ENCODE measurements at regions not wholly inside any gene's neighbourhood (a gene's known extent, or its start where the extent isn't known, plus 50 kb on each side); places are given as distances from the start of the nearest gene placed in this dataset.
"Not testable (repeated sequence)": the region's sequence is repeated elsewhere in the genome, so short reads cannot be mapped to it uniquely, and the experiment has no call there.

DNA sequence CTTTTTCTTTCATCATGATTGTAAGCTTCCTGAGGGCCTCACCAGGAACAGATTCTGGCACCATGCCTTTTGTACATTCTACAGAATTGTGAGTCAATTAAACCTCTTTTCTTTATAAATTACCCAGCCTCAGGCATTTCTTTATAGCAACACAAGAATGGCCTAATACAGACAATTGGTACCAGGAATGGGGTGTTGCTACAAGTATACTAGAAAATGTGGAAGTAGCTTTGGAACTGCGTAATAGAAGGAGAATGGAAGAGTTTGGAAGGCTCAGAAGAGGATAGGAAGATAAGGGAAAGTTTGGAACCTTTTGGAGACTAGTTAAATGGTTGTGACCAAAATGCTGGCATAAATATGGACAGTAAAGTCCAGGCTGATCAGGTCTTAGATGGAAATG lies 108.9 kb upstream of the PLSCR4 start:
- Histone ChIP-seq H3K4me2 (ENCODE audit: low read depth, low read length, poor library complexity, severe bottlenecking) (no peak overlapping the region), H3K79me2 (ENCODE audit: insufficient read depth, low read length) (no peaks in the 10 kb centered on the region), H3K4me3 (ENCODE audit: low read length, poor library complexity, severe bottlenecking) (no peak overlapping the region), H3K9me2 (replicated peaks; ENCODE audit: low read depth, low read length) (no peaks in the 10 kb centered on the region), H3K4me1 (ENCODE audit: insufficient read depth, low read length, poor library complexity, severe bottlenecking) (no peaks in the 10 kb centered on the region), H4K20me1 (ENCODE audit: insufficient read depth, low read length, poor library complexity, severe bottlenecking) (no peaks in the 10 kb centered on the region), H3K36me3 (ENCODE audit: insufficient read depth, low read length) (no peaks in the 10 kb centered on the region), H3F3A (ENCODE audit: low read depth) (no peaks in the 10 kb centered on the region), H3K9me3 (ENCODE audit: insufficient read depth, low read depth, low read length) (no peaks in the 10 kb centered on the region), H2AFZ (ENCODE audit: low read length) (no peak overlapping the region), H3K9ac (ENCODE audit: low read depth, low read length, poor library complexity, severe bottlenecking) (no peak overlapping the region), H3K27me3 (ENCODE audit: insufficient read depth, low read length, poor library complexity, severe bottlenecking) (no peaks in the 10 kb centered on the region)
- TF ChIP-seq EZH2phosphoT487 (IDR thresholded peaks at IDR 0.05; ENCODE audit: borderline replicate concordance), result no peak
- TF ChIP-seq, protein P1, sequence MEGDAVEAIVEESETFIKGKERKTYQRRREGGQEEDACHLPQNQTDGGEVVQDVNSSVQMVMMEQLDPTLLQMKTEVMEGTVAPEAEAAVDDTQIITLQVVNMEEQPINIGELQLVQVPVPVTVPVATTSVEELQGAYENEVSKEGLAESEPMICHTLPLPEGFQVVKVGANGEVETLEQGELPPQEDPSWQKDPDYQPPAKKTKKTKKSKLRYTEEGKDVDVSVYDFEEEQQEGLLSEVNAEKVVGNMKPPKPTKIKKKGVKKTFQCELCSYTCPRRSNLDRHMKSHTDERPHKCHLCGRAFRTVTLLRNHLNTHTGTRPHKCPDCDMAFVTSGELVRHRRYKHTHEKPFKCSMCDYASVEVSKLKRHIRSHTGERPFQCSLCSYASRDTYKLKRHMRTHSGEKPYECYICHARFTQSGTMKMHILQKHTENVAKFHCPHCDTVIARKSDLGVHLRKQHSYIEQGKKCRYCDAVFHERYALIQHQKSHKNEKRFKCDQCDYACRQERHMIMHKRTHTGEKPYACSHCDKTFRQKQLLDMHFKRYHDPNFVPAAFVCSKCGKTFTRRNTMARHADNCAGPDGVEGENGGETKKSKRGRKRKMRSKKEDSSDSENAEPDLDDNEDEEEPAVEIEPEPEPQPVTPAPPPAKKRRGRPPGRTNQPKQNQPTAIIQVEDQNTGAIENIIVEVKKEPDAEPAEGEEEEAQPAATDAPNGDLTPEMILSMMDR (conservative IDR thresholded peaks at IDR 0.05; ENCODE audit: low read length), result no peak

- H4K20me1 ChIP-seq (ENCODE audit: insufficient read depth, low read length, poor library complexity, severe bottlenecking); H3K9me2 ChIP-seq (replicated peaks; ENCODE audit: low read depth, low read length): not testable (repeated sequence)
These were observed 103.5 kb upstream of the PLSCR4 start for GRCh38 chr3:146354421-146354820.

GRCh38 chr3:146350852-146351251 lies 99.9 kb upstream of the PLSCR4 start:
- Histone ChIP-seq H3K9me3 (ENCODE audit: insufficient read depth, low read depth, low read length) (no peaks in the 10 kb centered on the region), H3K4me1 (ENCODE audit: insufficient read depth, low read length, poor library complexity, severe bottlenecking) (no peaks in the 10 kb centered on the region), H4K20me1 (ENCODE audit: insufficient read depth, low read length, poor library complexity, severe bottlenecking) (no peaks in the 10 kb centered on the region), H3F3A (ENCODE audit: low read depth) (no peaks in the 10 kb centered on the region), H3K4me2 (ENCODE audit: low read depth, low read length, poor library complexity, severe bottlenecking) (no peak overlapping the region), H2AFZ (ENCODE audit: low read length) (no peak overlapping the region), H3K9me2 (replicated peaks; ENCODE audit: low read depth, low read length) (no peaks in the 10 kb centered on the region), H3K9ac (ENCODE audit: low read depth, low read length, poor library complexity, severe bottlenecking) (no peak overlapping the region), H3K79me2 (ENCODE audit: insufficient read depth, low read length) (no peaks in the 10 kb centered on the region), H3K27me3 (ENCODE audit: insufficient read depth, low read length, poor library complexity, severe bottlenecking) (no peaks in the 10 kb centered on the region), H3K4me3 (ENCODE audit: low read length, poor library complexity, severe bottlenecking) (no peak overlapping the region), H3K36me3 (ENCODE audit: insufficient read depth, low read length) (no peaks in the 10 kb centered on the region)
- no peak for TF ChIP-seq EZH2phosphoT487 (IDR thresholded peaks at IDR 0.05; ENCODE audit: borderline replicate concordance)
- TF ChIP-seq, protein P1 (conservative IDR thresholded peaks at IDR 0.05; ENCODE audit: low read length), result no peak

More at GRCh38 chr3:146354421-146354820, 103.5 kb upstream of the PLSCR4 start:
- H3F3A ChIP-seq (ENCODE audit: low read depth); H3K36me3 ChIP-seq (ENCODE audit: insufficient read depth, low read length); H3K27me3 ChIP-seq (ENCODE audit: insufficient read depth, low read length, poor library complexity, severe bottlenecking); H3K9me3 ChIP-seq (ENCODE audit: insufficient read depth, low read depth, low read length); H3K4me2 ChIP-seq (ENCODE audit: low read depth, low read length, poor library complexity, severe bottlenecking); H3K4me3 ChIP-seq (ENCODE audit: low read length, poor library complexity, severe bottlenecking); H3K9ac ChIP-seq (ENCODE audit: low read depth, low read length, poor library complexity, severe bottlenecking); H3K79me2 ChIP-seq (ENCODE audit: insufficient read depth, low read length); H3K4me1 ChIP-seq (ENCODE audit: insufficient read depth, low read length, poor library complexity, severe bottlenecking); H2AFZ ChIP-seq (ENCODE audit: low read length): not testable (repeated sequence)

GRCh38 chr3:146345900-146346299 lies 95.0 kb upstream of the PLSCR4 start:
- Histone ChIP-seq H3K4me2 (ENCODE audit: low read depth, low read length, poor library complexity, severe bottlenecking) (no peak overlapping the region), H2AFZ (ENCODE audit: low read length) (no peak overlapping the region), H3K36me3 (ENCODE audit: insufficient read depth, low read length) (no peaks in the 10 kb centered on the region), H3K79me2 (ENCODE audit: insufficient read depth, low read length) (no peaks in the 10 kb centered on the region), H4K20me1 (ENCODE audit: insufficient read depth, low read length, poor library complexity, severe bottlenecking) (no peaks in the 10 kb centered on the region), H3K9ac (ENCODE audit: low read depth, low read length, poor library complexity, severe bottlenecking) (no peak overlapping the region), H3K9me3 (ENCODE audit: insufficient read depth, low read depth, low read length) (no peaks in the 10 kb centered on the region), H3F3A (ENCODE audit: low read depth) (no peaks in the 10 kb centered on the region), H3K4me3 (ENCODE audit: low read length, poor library complexity, severe bottlenecking) (no peak overlapping the region), H3K9me2 (replicated peaks; ENCODE audit: low read depth, low read length) (no peaks in the 10 kb centered on the region), H3K4me1 (ENCODE audit: insufficient read depth, low read length, poor library complexity, severe bottlenecking) (no peaks in the 10 kb centered on the region), H3K27me3 (ENCODE audit: insufficient read depth, low read length, poor library complexity, severe bottlenecking) (no peaks in the 10 kb centered on the region)
- TF ChIP-seq EZH2phosphoT487 (IDR thresholded peaks at IDR 0.05; ENCODE audit: borderline replicate concordance), result no peak
